ENCODE measurements at regions not wholly inside any gene's neighbourhood (a gene's known extent, or its start where the extent isn't known, plus 50 kb on each side); places are given as distances from the start of the nearest gene placed in this dataset.

DNA sequence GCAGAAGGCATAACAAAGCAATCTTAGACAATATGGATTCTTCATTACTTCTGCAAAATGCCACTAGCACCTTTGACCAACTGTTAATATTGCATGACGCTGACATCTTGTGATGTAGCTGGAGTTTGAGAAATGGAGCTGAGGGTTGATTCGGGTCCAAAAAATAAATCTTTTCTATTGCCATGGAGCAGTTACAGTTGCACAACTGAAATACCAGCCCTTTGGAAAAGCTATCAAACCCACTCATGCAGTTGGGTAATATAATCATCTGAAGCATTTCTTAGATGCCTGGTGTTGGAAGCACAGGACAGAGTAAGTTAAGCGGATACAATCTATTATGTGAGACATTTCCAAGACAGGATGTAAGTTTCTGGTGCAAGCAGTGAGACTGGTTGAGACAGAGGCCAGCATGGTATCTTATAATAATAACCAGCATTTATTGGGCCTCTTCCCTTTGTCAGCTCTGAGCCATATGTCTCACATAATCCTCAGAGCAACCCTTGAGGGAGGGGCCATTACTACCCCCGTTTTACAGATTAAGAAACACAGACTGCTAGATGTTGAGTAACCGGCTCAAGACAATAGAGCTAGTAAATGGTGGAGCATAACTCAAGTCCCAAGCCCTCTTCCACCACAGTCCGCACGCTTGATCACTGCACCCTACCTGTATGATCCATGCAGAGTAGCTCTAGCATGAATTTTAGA, 74.9 kb upstream of the CAPRIN1 start:
- no peak for TF ChIP-seq POLR2A (IDR thresholded peaks at IDR 0.05; ENCODE audit: low read depth, low read length)
- no peak for TF ChIP-seq TAF1 (IDR thresholded peaks at IDR 0.05; ENCODE audit: borderline replicate concordance, low read depth, low read length)

Measured in GM12892 (cell line).